CD4-positive, alpha-beta T cell (primary cell): ENCODE measurements at regions not wholly inside any gene's neighbourhood (a gene's known extent, or its start where the extent isn't known, plus 50 kb on each side); places are given as distances from the start of the nearest gene placed in this dataset.

ENCODE experiments used
- ATAC-seq: fragments of 200-7000 bp; cut with Tn5 transposase; one replicate; pipeline ENCODE4 v1.10.0; 2022; ENCODE audit warnings: mild to moderate bottlenecking; ENCODE audit not compliant: poor library complexity
- CTCF ChIA-PET: fragments of 350-600 bp; sonication (Branson Sonifier 250); formaldehyde crosslinking; loops from one replicate; lab custom pipeline; 2021; ENCODE audit warnings: antibody characterized with exemption, inconsistent platforms; lab: Charles Lee
- POLR2A ChIA-PET: fragments of 350-600 bp; sonication (Branson Sonifier 250); formaldehyde crosslinking; loops from one replicate; lab custom pipeline; 2021; ENCODE audit warnings: antibody characterized with exemption, inconsistent platforms; lab: Charles Lee
- DNase-seq, 14 experiments: peaks; one replicate each; pipeline ENCODE4 v3.0.0-alpha.2; 2013 to 2020; ENCODE audit warnings: mixed read lengths in 2 of 14
- H3K27ac ChIP-seq, 2 donors: one replicate each; pipeline versions ENCODE4 v1.5.1 to v1.7.0; 2013; ENCODE audit warnings: low read length in 2 of 2, low read depth in 1 of 2, mild to moderate bottlenecking in 1 of 2
- H3K27me3 ChIP-seq, 2 experiments: 1 replicate in 1 of 2; 2 replicates in 1 of 2; pipeline versions ENCODE4 v1.6.1 to v1.7.0; 2013; ENCODE audit warnings: low read length in 2 of 2, control low read depth in 1 of 2, mild to moderate bottlenecking in 1 of 2, moderate library complexity in 1 of 2; ENCODE audit not compliant: insufficient read depth in 2 of 2, control insufficient read depth in 1 of 2
- H3K36me3 ChIP-seq: one replicate; pipeline ENCODE4 v1.6.1; 2013; ENCODE audit warnings: low read length, control low read depth; ENCODE audit not compliant: insufficient read depth
- H3K4me1 ChIP-seq: one replicate; pipeline ENCODE4 v1.6.1; 2013; ENCODE audit warnings: low read length, control low read depth; ENCODE audit not compliant: insufficient read depth
- H3K4me3 ChIP-seq: one replicate; pipeline ENCODE4 v1.5.1; 2013; ENCODE audit warnings: mild to moderate bottlenecking, low read length, moderate library complexity
- H3K9me3 ChIP-seq, 2 experiments: 1 replicate in 1 of 2; 2 replicates in 1 of 2; pipeline versions ENCODE4 v1.6.1 to v1.7.0; 2013; ENCODE audit warnings: low read length in 2 of 2, mild to moderate bottlenecking in 2 of 2, control low read depth in 1 of 2, moderate library complexity in 1 of 2; ENCODE audit not compliant: control insufficient read depth in 1 of 2, insufficient read depth in 1 of 2
- H3K27ac Mint-ChIP-seq: one replicate; pipeline ENCODE4 v1.8.0; 2020; ENCODE audit warnings: mixed read lengths
- H3K27me3 Mint-ChIP-seq: one replicate; pipeline ENCODE4 v1.8.0; 2021; ENCODE audit warnings: mixed read lengths
- H3K36me3 Mint-ChIP-seq: one replicate; pipeline ENCODE4 v1.8.0; 2021; ENCODE audit warnings: low read depth, mixed read lengths
- H3K4me1 Mint-ChIP-seq: one replicate; pipeline ENCODE4 v1.8.0; 2021; ENCODE audit warnings: low read depth, mixed read lengths
- H3K4me3 Mint-ChIP-seq: one replicate; pipeline ENCODE4 v1.8.0; 2020; ENCODE audit warnings: mild to moderate bottlenecking, mixed read lengths
- H3K9me3 Mint-ChIP-seq: one replicate; pipeline ENCODE4 v1.8.0; 2020; ENCODE audit warnings: mixed read lengths
- intact Hi-C, 2 experiments: fragments of 100-400 bp; cut with DNase I in 1 of 2; cut with micrococcal nuclease in 1 of 2; formaldehyde crosslinking; loops; one replicate each; pipeline versions ENCODE4 v1.15.1 to v1.9.0; 2023 to 2025; cut with DNase I, micrococcal nuclease
- TF ChIP-seq, protein P1 (sequence below): fragments of 200-600 bp; IDR thresholded peaks from one replicate; pipeline ENCODE4 v1.8.0; 2022; ENCODE audit warnings: antibody characterized with exemption, mild to moderate bottlenecking

DNA sequence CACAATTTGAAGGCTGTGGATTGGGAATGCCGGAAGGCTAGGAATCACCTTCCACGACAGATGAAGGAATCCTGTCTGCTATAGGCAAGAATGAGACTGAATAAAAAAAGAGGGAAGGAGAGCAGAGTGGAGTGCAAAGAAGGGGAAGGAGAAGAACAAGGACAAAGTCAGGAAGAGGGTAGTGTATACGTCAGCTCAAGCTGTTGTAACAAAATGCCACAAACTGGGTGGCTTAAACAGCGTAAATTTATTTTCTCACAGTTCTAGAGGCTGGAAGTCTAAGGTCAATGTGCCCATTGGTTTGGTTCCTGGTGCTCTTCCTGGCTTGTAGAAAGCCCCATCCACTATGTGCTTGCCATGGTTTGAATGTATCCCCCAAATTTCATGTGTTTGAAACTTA, 104.5 kb downstream of the TTLL2 start:
- H3K4me1 Mint-ChIP-seq: no peaks in the 10 kb centered on the region
- ATAC-seq (no peak), DNase-seq (no peak)
- no peak overlapping the region for H3K27ac ChIP-seq
- H3K36me3 Mint-ChIP-seq: no peaks in the 10 kb centered on the region
- CTCF ChIA-PET: no interaction called here
- peaks cover 38% of the 10 kb centered on the region for H3K27me3 Mint-ChIP-seq
- no peak overlapping the region for H3K4me3 Mint-ChIP-seq
- H3K9me3 ChIP-seq: peaks cover 0 to 9% of the 10 kb centered on the region in 2 experiments
- H3K4me3 ChIP-seq: no peak overlapping the region
- H3K27ac Mint-ChIP-seq: no peak overlapping the region
- H3K9me3 Mint-ChIP-seq: no peaks in the 10 kb centered on the region
- intact Hi-C loops: no loop called here
- TF ChIP-seq, protein P1, sequence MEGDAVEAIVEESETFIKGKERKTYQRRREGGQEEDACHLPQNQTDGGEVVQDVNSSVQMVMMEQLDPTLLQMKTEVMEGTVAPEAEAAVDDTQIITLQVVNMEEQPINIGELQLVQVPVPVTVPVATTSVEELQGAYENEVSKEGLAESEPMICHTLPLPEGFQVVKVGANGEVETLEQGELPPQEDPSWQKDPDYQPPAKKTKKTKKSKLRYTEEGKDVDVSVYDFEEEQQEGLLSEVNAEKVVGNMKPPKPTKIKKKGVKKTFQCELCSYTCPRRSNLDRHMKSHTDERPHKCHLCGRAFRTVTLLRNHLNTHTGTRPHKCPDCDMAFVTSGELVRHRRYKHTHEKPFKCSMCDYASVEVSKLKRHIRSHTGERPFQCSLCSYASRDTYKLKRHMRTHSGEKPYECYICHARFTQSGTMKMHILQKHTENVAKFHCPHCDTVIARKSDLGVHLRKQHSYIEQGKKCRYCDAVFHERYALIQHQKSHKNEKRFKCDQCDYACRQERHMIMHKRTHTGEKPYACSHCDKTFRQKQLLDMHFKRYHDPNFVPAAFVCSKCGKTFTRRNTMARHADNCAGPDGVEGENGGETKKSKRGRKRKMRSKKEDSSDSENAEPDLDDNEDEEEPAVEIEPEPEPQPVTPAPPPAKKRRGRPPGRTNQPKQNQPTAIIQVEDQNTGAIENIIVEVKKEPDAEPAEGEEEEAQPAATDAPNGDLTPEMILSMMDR: no peak
- POLR2A ChIA-PET: no interaction called here
- H3K27me3 ChIP-seq: peaks cover 0 to 6% of the 10 kb centered on the region in 2 experiments
- no peaks in the 10 kb centered on the region for H3K36me3 ChIP-seq
- H3K4me1 ChIP-seq: no peaks in the 10 kb centered on the region

DNA sequence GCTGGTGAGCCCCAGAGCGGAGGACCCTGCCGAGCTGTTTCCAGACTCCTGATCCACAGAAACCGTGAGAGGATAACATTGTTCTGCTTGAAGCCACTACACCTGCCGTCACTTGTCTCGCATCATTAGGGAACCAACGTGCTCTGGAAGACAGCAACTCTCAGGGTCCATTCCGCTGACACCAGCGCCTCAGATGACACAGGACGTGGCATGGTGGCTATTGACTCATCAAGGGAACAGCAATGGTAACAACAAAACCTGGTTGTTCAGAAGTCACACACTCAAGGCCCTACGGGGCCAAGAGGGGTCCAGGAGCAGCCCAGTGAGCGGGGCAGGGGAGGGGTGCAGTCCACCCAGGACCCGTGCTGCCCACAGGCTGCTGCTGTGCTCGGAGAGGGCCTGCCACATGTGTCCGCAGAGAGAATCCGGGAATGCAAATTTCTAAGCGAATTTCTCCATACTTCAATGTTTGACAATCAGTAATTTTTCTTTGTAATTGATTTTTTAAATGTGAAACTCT, 110.4 kb downstream of the TTLL2 start:
- peaks cover 0 to 4% of the 10 kb centered on the region in 2 experiments for H3K27me3 ChIP-seq
- intact Hi-C loops: no loop called here
- H3K4me3 ChIP-seq: no peak overlapping the region
- Mint-ChIP-seq H3K4me1 (no peaks in the 10 kb centered on the region), H3K27ac (no peak overlapping the region), H3K4me3 (no peak overlapping the region), H3K27me3 (peaks cover 17% of the 10 kb centered on the region), H3K9me3 (no peaks in the 10 kb centered on the region), H3K36me3 (no peaks in the 10 kb centered on the region)
- peaks cover 0 to 15% of the 10 kb centered on the region in 2 experiments for H3K9me3 ChIP-seq
- no peak for ATAC-seq
- no peaks in the 10 kb centered on the region for H3K36me3 ChIP-seq
- ChIA-PET POLR2A (no interaction called here), CTCF (no interaction called here)
- no peak overlapping the region for H3K27ac ChIP-seq
- DNase-seq: no peak
- H3K4me1 ChIP-seq: no peaks in the 10 kb centered on the region
- TF ChIP-seq, protein P1: no peak

DNA sequence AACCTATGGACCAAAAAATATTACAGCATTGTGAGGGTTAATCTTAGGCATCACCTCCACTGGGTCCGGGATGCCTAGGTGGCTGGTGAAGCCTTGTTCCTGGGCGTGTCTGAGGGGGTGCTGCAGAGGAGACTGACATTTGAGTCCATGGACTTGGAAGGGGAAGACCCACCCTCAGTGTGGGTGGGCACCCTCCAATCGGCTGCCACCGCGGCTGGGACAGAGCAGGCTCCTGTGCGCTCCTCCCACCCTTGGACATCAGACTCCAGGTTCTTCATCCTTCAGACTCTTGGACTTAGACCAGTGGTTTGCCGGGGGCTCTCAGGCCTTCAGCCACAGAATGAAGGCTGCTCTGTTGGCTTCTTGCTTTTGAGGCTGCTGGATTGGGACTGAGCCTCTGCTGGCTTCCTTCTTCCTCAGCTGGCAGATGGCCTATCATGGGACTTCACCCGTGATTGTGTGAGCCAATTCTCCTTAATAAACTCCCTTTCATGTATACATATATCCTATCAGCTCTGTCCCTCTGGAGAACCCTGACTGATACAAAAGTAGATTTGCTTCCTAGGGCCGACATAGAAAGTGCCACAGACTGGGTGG, 113.1 kb downstream of the TTLL2 start:
- intact Hi-C loops: no loop called here

More for the DNA sequence above, 113.1 kb downstream of the TTLL2 start:
- ChIA-PET POLR2A (no interaction called here), CTCF (no interaction called here)
- DNase-seq (no peak), ATAC-seq (no peak)
- Mint-ChIP-seq H3K36me3 (no peaks in the 10 kb centered on the region), H3K4me3 (no peak overlapping the region), H3K27me3 (peaks cover 7% of the 10 kb centered on the region), H3K27ac (no peak overlapping the region), H3K9me3 (no peaks in the 10 kb centered on the region), H3K4me1 (no peaks in the 10 kb centered on the region)
- Histone ChIP-seq H3K27ac (no peak overlapping the region), H3K4me1 (no peaks in the 10 kb centered on the region), H3K36me3 (no peaks in the 10 kb centered on the region), H3K4me3 (no peak overlapping the region), H3K9me3 (peaks cover 0 to 12% of the 10 kb centered on the region in 2 experiments), H3K27me3 (peaks cover 0 to 4% of the 10 kb centered on the region in 2 experiments)
- TF ChIP-seq, protein P1: no peak
